OCI-LY7 (cell line): ENCODE measurements at regions not wholly inside any gene's neighbourhood (a gene's known extent, or its start where the extent isn't known, plus 50 kb on each side); places are given as distances from the start of the nearest gene placed in this dataset.
"Not testable (repeated sequence)": the region's sequence is repeated elsewhere in the genome, so short reads cannot be mapped to it uniquely, and the experiment has no call there.

Experiments
- BruUV-seq: library from RNA; stranded (reverse); fragments of 400-500 nt; replicated peaks from 2 replicates; lab custom pipeline; 2021; lab: Mats Ljungman, UMichigan
- CTCF ChIA-PET: fragments of 300-600 bp; sonication (Branson Sonifier 250); formaldehyde crosslinking; loops from one replicate; lab custom pipeline; 2022; ENCODE audit warnings: antibody characterized with exemption; ENCODE audit not compliant: unreplicated experiment; lab: Charles Lee
- POLR2A ChIA-PET: fragments of 300-600 bp; sonication (Branson Sonifier 250); formaldehyde crosslinking; loops from one replicate; lab custom pipeline; 2022; ENCODE audit warnings: antibody characterized with exemption; lab: Charles Lee
- DNase-seq: peaks from one replicate; pipeline ENCODE4 v3.0.0-alpha.2; 2015; ENCODE audit warnings: low spot score
- H2AFZ ChIP-seq: fragments of 200-600 bp; sonication (generic), shearing (Covaris generic); 2 replicates; pipeline ENCODE4 v1.6.1; 2014; ENCODE audit warnings: mild to moderate bottlenecking, antibody characterized with exemption, low read length, moderate library complexity
- H3K27ac ChIP-seq: fragments of 200-600 bp; sonication (generic); 2 replicates; pipeline ENCODE4 v1.5.1; 2014; ENCODE audit warnings: mixed run types, low read depth, mild to moderate bottlenecking, moderate library complexity, low read length, inconsistent platforms; ENCODE audit not compliant: poor library complexity, severe bottlenecking
- H3K36me3 ChIP-seq: fragments of 200-600 bp; sonication (generic); 2 replicates; pipeline ENCODE4 v1.6.1; 2014; ENCODE audit warnings: mild to moderate bottlenecking, antibody characterized with exemption, low read length, moderate library complexity, mixed read lengths; ENCODE audit not compliant: insufficient read depth
- H3K4me1 ChIP-seq: fragments of 200-600 bp; sonication (generic); 2 replicates; pipeline ENCODE4 v1.5.1; 2014; ENCODE audit warnings: mild to moderate bottlenecking, low read length; ENCODE audit not compliant: insufficient read depth, poor library complexity, severe bottlenecking
- H3K4me2 ChIP-seq: fragments of 200-600 bp; sonication (generic); 2 replicates; pipeline ENCODE4 v1.6.1; 2014; ENCODE audit warnings: mild to moderate bottlenecking, low read length
- H3K4me3 ChIP-seq: fragments of 200-600 bp; sonication (generic); 2 replicates; pipeline ENCODE4 v1.5.1; 2014; ENCODE audit warnings: mild to moderate bottlenecking, low read depth, low read length; ENCODE audit not compliant: poor library complexity, severe bottlenecking
- H3K79me2 ChIP-seq: fragments of 200-600 bp; sonication (generic); 2 replicates; pipeline ENCODE4 v1.6.1; 2016; ENCODE audit warnings: low read depth, mild to moderate bottlenecking, low read length, moderate library complexity, mixed read lengths; ENCODE audit not compliant: insufficient read depth
- H3K9me2 ChIP-seq: fragments of 200-600 bp; sonication (generic); 2 replicates; pipeline ENCODE4 v1.6.1; 2016; ENCODE audit warnings: mild to moderate bottlenecking, low read length, mixed read lengths; ENCODE audit not compliant: insufficient read depth
- H3K9me3 ChIP-seq: fragments of 200-600 bp; sonication (generic); 2 replicates; pipeline ENCODE4 v1.6.1; 2014; ENCODE audit warnings: mild to moderate bottlenecking, mixed run types, low read length, mixed read lengths
- H4K20me1 ChIP-seq: fragments of 200-600 bp; sonication (generic); 2 replicates; pipeline ENCODE4 v1.6.1; 2014; ENCODE audit warnings: mild to moderate bottlenecking, antibody characterized with exemption, low read length, moderate library complexity, mixed read lengths; ENCODE audit not compliant: insufficient read depth
- intact Hi-C: fragments of 100-400 bp; cut with micrococcal nuclease; formaldehyde crosslinking; loops from one replicate; pipeline ENCODE4 v1.10.0; 2022; ENCODE audit not compliant: unreplicated experiment

DNA sequence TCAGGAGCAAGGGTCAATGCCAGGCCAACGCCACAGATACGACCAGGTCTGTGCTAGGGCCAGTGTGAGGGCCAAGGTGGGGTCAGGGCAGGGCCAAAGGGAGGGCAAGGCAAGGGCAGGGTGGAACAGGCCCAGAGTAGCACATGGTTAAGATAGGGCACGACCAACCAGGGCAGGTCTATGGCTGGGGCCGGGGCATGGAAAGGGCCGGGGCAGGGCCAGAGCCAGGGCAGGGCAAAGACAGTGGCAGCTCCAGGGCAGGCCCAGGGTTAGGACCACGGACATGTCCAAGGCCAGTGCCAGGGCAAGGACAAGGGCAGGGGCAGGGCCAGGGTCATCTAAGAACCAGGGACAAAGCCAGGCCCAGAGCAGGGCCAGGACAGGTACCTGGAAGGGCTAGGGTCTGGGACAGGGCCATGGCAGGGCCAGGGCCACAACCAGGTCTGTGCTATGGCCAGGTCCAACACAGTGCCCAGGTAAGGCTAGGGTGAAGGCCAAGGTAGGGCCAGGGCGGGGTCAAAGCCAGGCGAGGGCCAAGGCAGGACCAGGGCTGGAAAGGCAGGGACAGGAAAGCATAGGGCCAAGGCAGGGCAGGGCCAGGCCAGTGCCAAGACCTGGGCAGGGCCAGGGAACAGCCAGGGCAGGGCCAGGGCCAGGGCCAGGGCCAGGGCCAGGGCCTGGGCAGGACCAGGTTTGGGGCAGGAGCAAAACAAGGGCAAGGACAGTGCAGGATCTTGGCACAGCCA is 404.7 kb downstream of the ZNF33B start:
- H3K36me3 ChIP-seq, H3K9me2 ChIP-seq, H3K9me3 ChIP-seq, H3K4me2 ChIP-seq, H3K79me2 ChIP-seq, CTCF ChIA-PET, H3K4me3 ChIP-seq, H4K20me1 ChIP-seq, H3K27ac ChIP-seq, DNase-seq, H2AFZ ChIP-seq, intact Hi-C loops, H3K4me1 ChIP-seq, BruUV-seq, POLR2A ChIA-PET: not testable (repeated sequence)

DNA sequence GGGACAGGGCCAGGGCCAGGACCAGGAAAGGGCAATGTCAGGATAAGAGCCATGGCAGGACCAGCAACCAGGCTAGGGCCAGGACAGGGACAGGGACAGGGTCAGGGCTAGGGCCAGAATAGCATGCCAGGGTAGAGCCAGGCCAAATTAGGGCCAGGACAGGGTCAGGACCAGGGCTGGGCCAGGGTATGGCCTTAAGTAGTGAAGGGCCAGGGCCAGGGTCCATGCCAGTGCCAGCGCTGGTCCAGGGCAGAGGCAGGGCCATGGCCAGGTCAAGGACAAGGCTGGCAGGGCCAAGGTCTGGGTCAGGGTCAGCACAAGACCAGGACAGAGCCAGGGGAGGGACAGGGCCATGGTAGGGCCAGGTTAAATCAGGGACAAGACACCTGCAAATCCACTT is 405.4 kb downstream of the ZNF33B start:
- POLR2A ChIA-PET, H3K4me2 ChIP-seq, BruUV-seq, DNase-seq, CTCF ChIA-PET, H3K36me3 ChIP-seq, H4K20me1 ChIP-seq, H2AFZ ChIP-seq, H3K79me2 ChIP-seq, H3K4me3 ChIP-seq, H3K4me1 ChIP-seq, intact Hi-C loops, H3K9me2 ChIP-seq, H3K9me3 ChIP-seq, H3K27ac ChIP-seq: not testable (repeated sequence)

DNA sequence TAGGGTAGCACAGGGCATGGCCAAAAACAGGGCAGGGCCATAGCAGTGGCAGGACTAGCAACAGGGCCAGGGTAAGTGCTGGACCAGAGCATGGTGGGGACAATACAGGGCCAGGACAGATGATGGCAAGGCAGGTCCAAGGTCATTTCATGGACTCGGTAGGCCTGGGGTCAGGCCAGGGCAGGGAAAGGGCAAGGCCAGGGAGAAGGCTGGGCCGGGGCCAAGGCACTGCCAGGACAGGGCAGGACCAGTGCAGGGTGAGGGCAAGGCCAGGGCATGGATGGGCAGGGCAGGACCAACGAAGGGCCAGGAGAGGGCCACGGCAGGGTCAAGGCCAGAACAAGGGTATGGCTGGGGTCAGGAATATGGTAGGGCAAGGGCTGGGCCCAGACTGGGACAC is 407.6 kb downstream of the ZNF33B start:
- BruUV-seq, H3K27ac ChIP-seq, DNase-seq, H3K4me3 ChIP-seq, H4K20me1 ChIP-seq, H3K36me3 ChIP-seq, CTCF ChIA-PET, H3K4me2 ChIP-seq, POLR2A ChIA-PET, H3K4me1 ChIP-seq, intact Hi-C loops, H2AFZ ChIP-seq, H3K9me2 ChIP-seq, H3K79me2 ChIP-seq, H3K9me3 ChIP-seq: not testable (repeated sequence)

DNA sequence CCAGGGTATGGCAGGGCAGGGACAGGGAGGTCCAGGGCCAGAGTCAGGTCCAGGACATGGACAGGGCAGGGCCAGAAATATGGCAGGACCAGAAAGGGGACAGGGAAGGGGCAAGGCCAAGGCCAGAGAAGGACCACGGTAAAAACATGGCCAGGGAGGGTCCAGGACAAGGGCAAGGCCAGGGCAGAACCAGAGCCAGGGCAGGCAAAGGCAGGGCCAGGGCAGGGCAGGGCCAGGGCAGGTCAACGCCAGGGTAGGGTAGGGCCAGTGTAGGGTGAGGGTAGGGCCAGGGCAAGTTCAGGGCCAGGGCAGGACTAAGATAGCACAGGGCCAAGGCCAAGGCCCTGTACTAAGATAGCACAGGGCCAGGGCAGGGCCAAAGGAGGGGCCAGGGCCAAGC is 408.3 kb downstream of the ZNF33B start:
- CTCF ChIA-PET, H3K4me2 ChIP-seq, H2AFZ ChIP-seq, H3K4me3 ChIP-seq, H3K9me2 ChIP-seq, H3K79me2 ChIP-seq, POLR2A ChIA-PET, DNase-seq, H3K4me1 ChIP-seq, H4K20me1 ChIP-seq, BruUV-seq, H3K27ac ChIP-seq, H3K9me3 ChIP-seq, H3K36me3 ChIP-seq, intact Hi-C loops: not testable (repeated sequence)

DNA sequence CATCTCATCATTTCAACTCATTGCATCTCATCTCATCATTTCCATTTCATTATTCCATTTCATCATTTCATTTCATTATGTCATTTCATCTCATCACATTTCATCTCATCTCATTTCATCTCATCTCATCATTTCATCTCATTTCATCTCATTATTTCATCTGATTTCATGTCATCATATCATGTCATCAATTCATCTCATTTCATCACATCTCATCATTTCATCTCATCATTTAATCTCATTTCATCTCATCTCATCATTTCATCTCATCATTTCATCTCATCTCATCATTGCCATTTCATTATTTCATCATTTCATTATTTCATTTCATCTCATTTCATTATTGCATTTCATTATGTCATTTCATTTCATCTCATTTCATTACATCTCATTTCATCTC is 410.5 kb downstream of the ZNF33B start:
- CTCF ChIA-PET, H4K20me1 ChIP-seq, H3K4me3 ChIP-seq, BruUV-seq, H3K79me2 ChIP-seq, H3K27ac ChIP-seq, H2AFZ ChIP-seq, H3K4me1 ChIP-seq, intact Hi-C loops, DNase-seq, POLR2A ChIA-PET, H3K9me2 ChIP-seq, H3K4me2 ChIP-seq, H3K9me3 ChIP-seq, H3K36me3 ChIP-seq: not testable (repeated sequence)

DNA sequence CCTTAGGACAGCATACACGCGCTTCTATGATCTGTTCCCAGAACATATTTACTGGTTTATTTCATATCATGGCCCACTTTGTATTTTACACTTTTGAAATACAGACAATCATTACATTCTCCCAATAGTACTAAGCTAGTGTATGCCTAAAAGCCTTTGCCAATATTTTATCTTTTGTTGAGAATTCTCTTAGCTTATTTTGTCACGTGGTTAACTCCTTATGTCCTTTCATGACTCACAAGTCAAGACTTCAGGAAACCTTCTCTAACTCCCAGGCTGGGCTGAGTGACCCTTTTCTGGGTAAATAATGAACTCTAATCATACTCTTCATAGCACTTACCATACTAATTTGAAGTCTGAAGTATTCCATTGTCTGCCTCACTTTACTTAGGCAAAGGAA is 444.8 kb downstream of the ZNF33B start:
- POLR2A ChIA-PET = not testable (repeated sequence)

More for the DNA sequence above, 444.8 kb downstream of the ZNF33B start:
- H3K4me1 ChIP-seq, intact Hi-C loops, H3K4me2 ChIP-seq, H3K27ac ChIP-seq, H3K4me3 ChIP-seq, H3K9me3 ChIP-seq, H3K9me2 ChIP-seq, CTCF ChIA-PET, DNase-seq, H2AFZ ChIP-seq, BruUV-seq, H3K79me2 ChIP-seq, H3K36me3 ChIP-seq, H4K20me1 ChIP-seq: not testable (repeated sequence)
